CD4-positive, CD25-positive, alpha-beta regulatory T cell (primary cell): ENCODE measurements at regions not wholly inside any gene's neighbourhood (a gene's known extent, or its start where the extent isn't known, plus 50 kb on each side); places are given as distances from the start of the nearest gene placed in this dataset.

ENCODE experiments used
- ATAC-seq, 2 donors: fragments of 150-1000 bp; cut with Tn5 transposase; one replicate each; pipeline ENCODE4 v1.10.0; 2021; ENCODE audit warnings: low read depth in 2 of 2, moderate number of reproducible peaks in 2 of 2, moderate library complexity in 1 of 2
- DNase-seq, 3 donors: peaks; one replicate each; pipeline versions ENCODE4 v3.0.0 to v3.0.0-alpha.2; 2012 to 2022; ENCODE audit warnings: mixed read lengths in 1 of 3
- H3K27ac ChIP-seq: one replicate; pipeline ENCODE4 v1.7.0; 2013; ENCODE audit warnings: mild to moderate bottlenecking, low read length; ENCODE audit not compliant: insufficient read depth, poor library complexity, severe bottlenecking
- H3K27me3 ChIP-seq: one replicate; pipeline ENCODE4 v1.7.0; 2013; ENCODE audit warnings: low read length; ENCODE audit not compliant: control insufficient read depth, insufficient read depth
- H3K36me3 ChIP-seq: one replicate; pipeline ENCODE4 v1.7.0; 2013; ENCODE audit warnings: mild to moderate bottlenecking, low read length, moderate library complexity; ENCODE audit not compliant: control insufficient read depth, insufficient read depth
- H3K4me1 ChIP-seq: 2 replicates; pipeline ENCODE4 v1.7.0; 2013; ENCODE audit warnings: mild to moderate bottlenecking, low read length; ENCODE audit not compliant: insufficient read depth, control insufficient read depth, poor library complexity, severe bottlenecking
- H3K4me3 ChIP-seq: one replicate; pipeline ENCODE4 v1.7.0; 2013; ENCODE audit warnings: low read depth, mild to moderate bottlenecking, low read length, moderate library complexity
- H3K9me3 ChIP-seq, 2 experiments: 1 replicate in 1 of 2; 2 replicates in 1 of 2; pipeline ENCODE4 v1.7.0; 2013; ENCODE audit warnings: low read length in 2 of 2, mild to moderate bottlenecking in 1 of 2, moderate library complexity in 1 of 2; ENCODE audit not compliant: control insufficient read depth in 2 of 2
- H3K27ac Mint-ChIP-seq, 3 donors: one replicate each; pipeline ENCODE4 v1.8.0; 2020 to 2022; ENCODE audit warnings: mild to moderate bottlenecking in 3 of 3, mixed read lengths in 3 of 3, moderate library complexity in 2 of 3
- H3K27me3 Mint-ChIP-seq: one replicate; pipeline ENCODE4 v1.8.0; 2022; ENCODE audit warnings: mild to moderate bottlenecking, mixed read lengths
- H3K36me3 Mint-ChIP-seq: one replicate; pipeline ENCODE4 v1.8.0; 2020; ENCODE audit warnings: mixed read lengths
- H3K4me1 Mint-ChIP-seq, 4 donors: one replicate each; pipeline ENCODE4 v1.8.0; 2020 to 2022; ENCODE audit warnings: mixed read lengths in 4 of 4, mild to moderate bottlenecking in 1 of 4
- H3K4me3 Mint-ChIP-seq, 4 donors: one replicate each; pipeline ENCODE4 v1.8.0; 2020 to 2022; ENCODE audit warnings: mild to moderate bottlenecking in 4 of 4, mixed read lengths in 4 of 4, moderate library complexity in 3 of 4
- H3K9me3 Mint-ChIP-seq, 7 donors: one replicate each; pipeline ENCODE4 v1.8.0; 2020 to 2022; ENCODE audit warnings: mixed read lengths in 7 of 7, mild to moderate bottlenecking in 3 of 7, moderate library complexity in 2 of 7

- no peak overlapping the region for H3K27ac ChIP-seq
- Mint-ChIP-seq H3K27ac (no peak overlapping the region), H3K27me3 (no peaks in the 10 kb centered on the region), H3K9me3 (peaks cover 0 to 4% (median 0%) of the 10 kb centered on the region in 7 donors), H3K36me3 (no peaks in the 10 kb centered on the region), H3K4me1 (no peaks in the 10 kb centered on the region), H3K4me3 (no peak overlapping the region)
- peaks cover 2% of the 10 kb centered on the region for H3K27me3 ChIP-seq
- ATAC-seq (no peak), DNase-seq (no peak)
- no peak overlapping the region for H3K4me3 ChIP-seq
- no peaks in the 10 kb centered on the region for H3K4me1 ChIP-seq
- no peaks in the 10 kb centered on the region for H3K9me3 ChIP-seq
- H3K36me3 ChIP-seq = no peaks in the 10 kb centered on the region
Observed at GRCh38 chr4:81776794-81777193, 305.1 kb upstream of the RASGEF1B start.

GRCh38 chr4:81773557-81773956 lies 301.9 kb upstream of the RASGEF1B start:
- Histone ChIP-seq H3K4me1 (no peaks in the 10 kb centered on the region), H3K4me3 (no peak overlapping the region), H3K36me3 (no peaks in the 10 kb centered on the region), H3K27me3 (peaks cover 2% of the 10 kb centered on the region), H3K27ac (no peak overlapping the region), H3K9me3 (no peaks in the 10 kb centered on the region)
- Mint-ChIP-seq H3K36me3 (no peaks in the 10 kb centered on the region), H3K27me3 (no peaks in the 10 kb centered on the region), H3K9me3 (peaks cover 0 to 4% (median 0%) of the 10 kb centered on the region in 7 donors), H3K4me3 (no peak overlapping the region), H3K27ac (no peak overlapping the region), H3K4me1 (peaks cover 0 to 2% (median 0%) of the 10 kb centered on the region in 4 donors)
- ATAC-seq = no peak
- no peak for DNase-seq

- H3K27me3 ChIP-seq = peaks cover 2% of the 10 kb centered on the region
- H3K9me3 ChIP-seq = no peaks in the 10 kb centered on the region
- H3K4me1 ChIP-seq = no peaks in the 10 kb centered on the region
- H3K4me1 Mint-ChIP-seq = peaks cover 0 to 2% (median 0%) of the 10 kb centered on the region in 4 donors
- no peak for ATAC-seq
- H3K27ac ChIP-seq = no peak overlapping the region
- no peaks in the 10 kb centered on the region for H3K36me3 ChIP-seq
- no peaks in the 10 kb centered on the region for H3K27me3 Mint-ChIP-seq
- no peak overlapping the region for H3K4me3 Mint-ChIP-seq
- H3K27ac Mint-ChIP-seq = no peak overlapping the region
- H3K9me3 Mint-ChIP-seq = peaks cover 0 to 2% (median 0%) of the 10 kb centered on the region in 7 donors
- no peak overlapping the region for H3K4me3 ChIP-seq
- DNase-seq = no peak
- no peaks in the 10 kb centered on the region for H3K36me3 Mint-ChIP-seq
Observed at GRCh38 chr4:81771721-81772120, 300.0 kb upstream of the RASGEF1B start.

- DNase-seq (no peak), ATAC-seq (no peak)
- no peak overlapping the region for H3K27ac Mint-ChIP-seq
- no peaks in the 10 kb centered on the region for H3K4me1 ChIP-seq
- H3K27me3 ChIP-seq = peaks cover under 1% of the 10 kb centered on the region
- H3K4me1 Mint-ChIP-seq = peaks cover 0 to 2% (median 0%) of the 10 kb centered on the region in 4 donors
- no peaks in the 10 kb centered on the region for H3K9me3 ChIP-seq
- no peaks in the 10 kb centered on the region for H3K36me3 Mint-ChIP-seq
- H3K27me3 Mint-ChIP-seq = no peaks in the 10 kb centered on the region
- no peak overlapping the region for H3K4me3 ChIP-seq
- H3K9me3 Mint-ChIP-seq = peaks cover 0 to 4% (median 0%) of the 10 kb centered on the region in 7 donors
- H3K36me3 ChIP-seq = no peaks in the 10 kb centered on the region
- no peak overlapping the region for H3K4me3 Mint-ChIP-seq
- H3K27ac ChIP-seq = no peak overlapping the region
Observed at GRCh38 chr4:81769244-81769643, 297.5 kb upstream of the RASGEF1B start.

- Histone ChIP-seq H3K27me3 (no peaks in the 10 kb centered on the region), H3K27ac (no peak overlapping the region), H3K4me1 (no peaks in the 10 kb centered on the region), H3K9me3 (no peaks in the 10 kb centered on the region), H3K4me3 (no peak overlapping the region), H3K36me3 (no peaks in the 10 kb centered on the region)
- Mint-ChIP-seq H3K27me3 (peaks cover under 1% of the 10 kb centered on the region), H3K9me3 (no peaks in the 10 kb centered on the region), H3K36me3 (no peaks in the 10 kb centered on the region), H3K27ac (no peak overlapping the region), H3K4me3 (no peak overlapping the region), H3K4me1 (peaks cover 0 to 6% (median 0%) of the 10 kb centered on the region in 4 donors)
- DNase-seq (no peak), ATAC-seq (no peak)
Observed at GRCh38 chr4:81758574-81759264, 287.0 kb upstream of the RASGEF1B start.

- Mint-ChIP-seq H3K27me3 (peaks cover 9% of the 10 kb centered on the region), H3K27ac (no peak overlapping the region), H3K4me3 (no peak overlapping the region), H3K36me3 (no peaks in the 10 kb centered on the region), H3K9me3 (peaks cover 0 to 1% (median 0%) of the 10 kb centered on the region in 7 donors), H3K4me1 (peaks cover 0 to 6% (median 0%) of the 10 kb centered on the region in 4 donors)
- H3K36me3 ChIP-seq = no peaks in the 10 kb centered on the region
- no peak overlapping the region for H3K4me3 ChIP-seq
- DNase-seq (no peak), ATAC-seq (no peak)
- H3K9me3 ChIP-seq = no peaks in the 10 kb centered on the region
- no peak overlapping the region for H3K27ac ChIP-seq
- H3K27me3 ChIP-seq = no peaks in the 10 kb centered on the region
- H3K4me1 ChIP-seq = no peaks in the 10 kb centered on the region
Observed at GRCh38 chr4:81757691-81758090, 286.0 kb upstream of the RASGEF1B start.

GRCh38 chr4:81756973-81757372 lies 285.3 kb upstream of the RASGEF1B start:
- Mint-ChIP-seq H3K27me3 (peaks cover 9% of the 10 kb centered on the region), H3K4me3 (no peak overlapping the region), H3K27ac (no peak overlapping the region), H3K4me1 (peaks cover 0 to 6% (median 0%) of the 10 kb centered on the region in 4 donors), H3K9me3 (peaks cover 0 to 1% (median 0%) of the 10 kb centered on the region in 7 donors), H3K36me3 (no peaks in the 10 kb centered on the region)
- no peak for DNase-seq
- ATAC-seq = no peak
- H3K27me3 ChIP-seq = no peaks in the 10 kb centered on the region
- H3K27ac ChIP-seq = no peak overlapping the region
- no peaks in the 10 kb centered on the region for H3K9me3 ChIP-seq
- no peak overlapping the region for H3K4me3 ChIP-seq
- no peaks in the 10 kb centered on the region for H3K36me3 ChIP-seq
- no peaks in the 10 kb centered on the region for H3K4me1 ChIP-seq

- no peak overlapping the region for H3K27ac Mint-ChIP-seq
- H3K4me1 ChIP-seq = no peaks in the 10 kb centered on the region
- H3K9me3 Mint-ChIP-seq = peaks cover 0 to 1% (median 0%) of the 10 kb centered on the region in 7 donors
- H3K27me3 Mint-ChIP-seq = peaks cover 9% of the 10 kb centered on the region
- DNase-seq (no peak), ATAC-seq (no peak)
- H3K36me3 ChIP-seq = no peaks in the 10 kb centered on the region
- peaks cover 0 to 6% (median 0%) of the 10 kb centered on the region in 4 donors for H3K4me1 Mint-ChIP-seq
- H3K27me3 ChIP-seq = no peaks in the 10 kb centered on the region
- H3K4me3 Mint-ChIP-seq = no peak overlapping the region
- H3K4me3 ChIP-seq = no peak overlapping the region
- H3K36me3 Mint-ChIP-seq = no peaks in the 10 kb centered on the region
- H3K27ac ChIP-seq = no peak overlapping the region
- no peaks in the 10 kb centered on the region for H3K9me3 ChIP-seq
Observed at GRCh38 chr4:81756042-81756441, 284.3 kb upstream of the RASGEF1B start.
